ENCODE measurements at regions not wholly inside any gene's neighbourhood (a gene's known extent, or its start where the extent isn't known, plus 50 kb on each side); places are given as distances from the start of the nearest gene placed in this dataset.

- FAIRE-seq = no peak
- DNase-seq (ENCODE audit: insufficient read length, low spot score) = no peak
- TF ChIP-seq CTCF (IDR thresholded peaks at IDR 0.05; ENCODE audit: insufficient read depth, missing control alignments) = no peak
Measured at GRCh38 chr4:18953613-18954012, 932.1 kb upstream of the LCORL start.

GRCh38 chr4:18945464-18945863, 923.9 kb upstream of the LCORL start:
- no peak for TF ChIP-seq CTCF (IDR thresholded peaks at IDR 0.05; ENCODE audit: insufficient read depth, missing control alignments)
- DNase-seq (ENCODE audit: insufficient read length, low spot score) = no peak
- FAIRE-seq = no peak

DNA sequence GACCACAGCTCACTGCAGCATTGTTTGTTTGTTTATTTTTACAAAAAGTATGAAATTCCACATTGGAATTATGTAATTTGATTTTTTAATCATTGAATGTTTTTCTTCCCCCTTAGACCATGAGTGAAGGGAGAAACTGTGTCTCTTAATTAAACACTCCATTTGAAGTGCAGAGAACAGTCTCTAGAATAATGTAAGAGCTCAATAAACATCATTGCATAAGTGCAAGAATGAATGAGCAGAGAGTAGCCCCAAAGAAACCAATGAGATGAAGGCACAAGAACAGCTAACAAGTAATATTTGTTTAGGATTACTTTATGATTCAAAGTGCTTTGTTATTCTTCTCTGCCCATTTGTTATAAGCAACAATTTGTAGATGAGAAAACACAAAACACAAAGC, 921.3 kb upstream of the LCORL start:
- no peak for TF ChIP-seq CTCF (IDR thresholded peaks at IDR 0.05; ENCODE audit: insufficient read depth, missing control alignments)
- DNase-seq (ENCODE audit: insufficient read length, low spot score) (no peak), FAIRE-seq (no peak)

DNA sequence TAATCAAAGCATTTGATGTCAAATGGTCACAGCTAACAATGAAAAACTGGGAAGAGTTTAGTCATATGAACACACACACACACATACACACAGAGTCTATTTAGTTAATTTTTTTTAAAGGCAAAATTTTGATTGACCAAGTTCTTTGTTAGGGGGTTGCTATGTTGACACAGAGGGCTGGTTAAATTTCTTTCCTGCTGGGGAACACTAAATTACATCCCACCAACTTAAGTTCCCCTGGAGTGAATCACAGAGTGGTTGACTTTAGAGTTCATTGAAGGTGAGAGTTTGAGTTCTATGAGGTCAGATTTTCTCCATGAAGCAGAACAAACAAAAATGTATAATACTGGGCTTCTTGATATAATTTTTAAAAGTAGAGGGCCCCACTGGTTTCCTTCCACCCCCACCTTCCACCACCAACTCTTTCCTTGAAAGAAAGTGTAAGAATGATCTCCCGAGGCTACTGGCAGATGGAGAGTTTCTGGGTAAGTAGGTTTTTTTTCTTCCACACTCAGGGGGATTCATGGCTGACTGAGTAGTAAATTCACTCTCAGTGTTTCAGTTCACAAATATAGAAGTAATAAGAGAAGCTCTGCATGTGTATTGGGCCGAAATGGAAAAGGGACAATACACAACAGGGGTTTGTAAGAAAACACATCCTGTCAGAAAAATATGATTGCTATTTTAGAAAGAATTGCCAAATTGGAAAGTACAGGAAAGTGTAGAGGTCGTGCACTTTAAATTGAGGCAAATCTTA, 917.0 kb upstream of the LCORL start:
- no peak for TF ChIP-seq CTCF (IDR thresholded peaks at IDR 0.05; ENCODE audit: insufficient read depth, missing control alignments)

GRCh38 chr4:18937746-18938145, 916.2 kb upstream of the LCORL start:
- no peak for FAIRE-seq
- no peak for DNase-seq (ENCODE audit: insufficient read length, low spot score)
- TF ChIP-seq CTCF (IDR thresholded peaks at IDR 0.05; ENCODE audit: insufficient read depth, missing control alignments) = no peak

More for the DNA sequence above, 917.0 kb upstream of the LCORL start:
- FAIRE-seq (no peak), DNase-seq (ENCODE audit: insufficient read length, low spot score) (no peak)

- FAIRE-seq (no peak), DNase-seq (ENCODE audit: insufficient read length, low spot score) (no peak)
- TF ChIP-seq CTCF (IDR thresholded peaks at IDR 0.05; ENCODE audit: insufficient read depth, missing control alignments) = no peak
Measured at GRCh38 chr4:18937080-18937479, 915.5 kb upstream of the LCORL start.

DNA sequence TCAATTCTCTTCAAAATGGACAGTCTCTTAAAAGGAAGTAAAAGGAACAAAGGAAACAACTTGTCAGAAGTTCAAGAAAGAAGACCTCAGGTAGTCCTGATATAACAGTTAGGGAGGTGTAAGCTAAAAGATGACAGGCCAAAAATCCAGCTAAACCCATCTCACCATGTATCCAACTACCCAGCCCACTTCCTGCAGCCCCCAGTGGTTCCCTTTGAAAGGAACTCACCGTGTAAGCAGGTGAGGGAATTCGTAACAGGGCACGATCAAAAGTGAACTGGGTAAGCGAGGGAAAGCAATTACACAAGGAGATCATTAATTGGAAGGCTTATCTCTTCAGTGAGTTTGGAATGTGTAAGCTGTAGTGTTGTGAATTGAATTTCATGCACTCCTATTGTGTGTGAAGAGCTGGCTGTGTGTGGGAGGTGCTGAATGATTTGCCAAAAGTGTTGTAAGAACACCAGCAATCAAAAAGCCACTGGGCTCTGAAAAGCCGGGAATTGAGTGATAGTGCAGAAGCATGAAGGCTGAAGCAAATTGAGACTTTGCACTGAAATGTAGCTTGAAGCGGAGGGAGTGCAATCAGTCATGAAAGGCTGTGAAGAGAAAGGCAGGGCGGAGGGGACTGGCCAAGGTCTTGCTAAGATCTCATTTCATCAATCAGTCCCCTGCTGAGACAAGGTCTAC, 914.2 kb upstream of the LCORL start:
- DNase-seq (ENCODE audit: insufficient read length, low spot score) = no peak
- no peak for TF ChIP-seq CTCF (IDR thresholded peaks at IDR 0.05; ENCODE audit: insufficient read depth, missing control alignments)
- no peak for FAIRE-seq
